ENCODE measurements at regions not wholly inside any gene's neighbourhood (a gene's known extent, or its start where the extent isn't known, plus 50 kb on each side); places are given as distances from the start of the nearest gene placed in this dataset.

DNA sequence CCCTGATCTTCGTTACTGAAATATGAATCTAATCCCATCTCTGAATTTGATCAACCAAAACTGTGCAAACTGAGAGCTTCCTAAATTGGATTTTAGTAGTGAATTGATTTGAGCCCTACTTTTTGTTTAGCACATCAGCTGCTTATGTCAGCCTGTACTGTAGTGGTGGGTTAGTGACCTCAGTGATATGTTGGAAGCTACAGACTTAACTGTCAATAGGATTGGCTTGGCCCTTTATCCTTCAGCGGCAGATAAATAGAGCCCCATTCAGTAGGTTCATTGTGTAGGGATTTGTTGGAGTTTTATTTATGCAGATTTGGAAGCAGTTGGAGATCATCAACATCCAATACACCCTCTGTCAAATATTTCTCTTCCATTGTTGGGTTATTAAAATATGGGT, 409.7 kb downstream of the SOX2 start:
- no peak for TF ChIP-seq POLR2A (IDR thresholded peaks at IDR 0.05; ENCODE audit: low read depth, low read length)
- TF ChIP-seq POLR2AphosphoS5 (IDR thresholded peaks at IDR 0.05; ENCODE audit: low read depth, low read length): no peak

All from GM12892 (cell line).